Fibroblast of pulmonary artery (primary cell): ENCODE measurements at regions not wholly inside any gene's neighbourhood (a gene's known extent, or its start where the extent isn't known, plus 50 kb on each side); places are given as distances from the start of the nearest gene placed in this dataset.

Experiments used
- DNase-seq: peaks from one replicate; pipeline ENCODE4 v3.0.0-alpha.2; 2010; ENCODE audit warnings: low read depth
- H3K4me3 ChIP-seq: replicated peaks from 2 replicates; pipeline ENCODE4 v1.5.1; 2011; ENCODE audit warnings: low read depth, mild to moderate bottlenecking, control low read depth, low read length, moderate library complexity
- TF ChIP-seq, protein P1 (sequence below): IDR thresholded peaks from 2 replicates; pipeline ENCODE4 v1.5.1; 2011; ENCODE audit warnings: mild to moderate bottlenecking, control low read depth, low read length, inconsistent platforms; ENCODE audit errors: missing control alignments

DNA sequence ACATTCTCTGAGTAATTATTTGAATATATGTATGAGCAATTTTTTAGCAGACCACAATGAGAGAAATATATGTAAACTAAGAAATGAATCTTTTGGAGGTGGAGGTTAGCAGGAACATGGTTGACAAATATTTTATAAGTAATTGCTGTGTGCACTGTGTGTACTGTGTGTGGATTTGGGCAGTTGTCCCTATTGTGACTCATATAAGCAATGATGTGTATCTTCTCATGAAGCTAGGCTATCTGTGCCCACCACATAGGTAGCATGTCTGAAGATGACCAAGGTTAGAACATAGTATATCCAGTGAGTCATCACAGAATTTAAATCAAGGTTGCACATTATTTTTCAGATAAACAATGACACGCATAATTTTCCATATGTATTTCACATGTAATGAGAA is 713.9 kb upstream of the GBE1 start:
- no peak overlapping the region for H3K4me3 ChIP-seq
- DNase-seq = no peak
- TF ChIP-seq, protein P1, sequence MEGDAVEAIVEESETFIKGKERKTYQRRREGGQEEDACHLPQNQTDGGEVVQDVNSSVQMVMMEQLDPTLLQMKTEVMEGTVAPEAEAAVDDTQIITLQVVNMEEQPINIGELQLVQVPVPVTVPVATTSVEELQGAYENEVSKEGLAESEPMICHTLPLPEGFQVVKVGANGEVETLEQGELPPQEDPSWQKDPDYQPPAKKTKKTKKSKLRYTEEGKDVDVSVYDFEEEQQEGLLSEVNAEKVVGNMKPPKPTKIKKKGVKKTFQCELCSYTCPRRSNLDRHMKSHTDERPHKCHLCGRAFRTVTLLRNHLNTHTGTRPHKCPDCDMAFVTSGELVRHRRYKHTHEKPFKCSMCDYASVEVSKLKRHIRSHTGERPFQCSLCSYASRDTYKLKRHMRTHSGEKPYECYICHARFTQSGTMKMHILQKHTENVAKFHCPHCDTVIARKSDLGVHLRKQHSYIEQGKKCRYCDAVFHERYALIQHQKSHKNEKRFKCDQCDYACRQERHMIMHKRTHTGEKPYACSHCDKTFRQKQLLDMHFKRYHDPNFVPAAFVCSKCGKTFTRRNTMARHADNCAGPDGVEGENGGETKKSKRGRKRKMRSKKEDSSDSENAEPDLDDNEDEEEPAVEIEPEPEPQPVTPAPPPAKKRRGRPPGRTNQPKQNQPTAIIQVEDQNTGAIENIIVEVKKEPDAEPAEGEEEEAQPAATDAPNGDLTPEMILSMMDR = no peak

DNA sequence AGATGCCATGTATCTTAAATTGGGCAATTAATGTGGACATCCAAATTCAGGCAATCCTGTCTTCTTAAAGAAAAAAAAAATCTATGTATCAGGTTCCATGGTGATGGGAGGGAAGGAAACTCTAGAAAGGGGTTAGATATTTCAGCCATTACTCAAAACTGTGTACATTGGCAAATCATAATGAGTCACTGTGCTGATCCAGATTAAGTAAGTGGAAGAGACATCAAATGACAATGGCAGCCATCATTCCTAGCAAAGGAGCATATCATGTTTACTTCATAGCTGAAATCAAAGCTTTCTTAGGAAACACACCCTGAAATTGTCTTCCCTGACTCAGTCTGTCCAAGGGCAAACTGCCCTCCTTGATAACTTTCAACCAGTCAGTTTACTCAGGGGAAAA is 713.3 kb upstream of the GBE1 start:
- no peak for DNase-seq
- H3K4me3 ChIP-seq = no peak overlapping the region
- TF ChIP-seq, protein P1 = no peak

DNA sequence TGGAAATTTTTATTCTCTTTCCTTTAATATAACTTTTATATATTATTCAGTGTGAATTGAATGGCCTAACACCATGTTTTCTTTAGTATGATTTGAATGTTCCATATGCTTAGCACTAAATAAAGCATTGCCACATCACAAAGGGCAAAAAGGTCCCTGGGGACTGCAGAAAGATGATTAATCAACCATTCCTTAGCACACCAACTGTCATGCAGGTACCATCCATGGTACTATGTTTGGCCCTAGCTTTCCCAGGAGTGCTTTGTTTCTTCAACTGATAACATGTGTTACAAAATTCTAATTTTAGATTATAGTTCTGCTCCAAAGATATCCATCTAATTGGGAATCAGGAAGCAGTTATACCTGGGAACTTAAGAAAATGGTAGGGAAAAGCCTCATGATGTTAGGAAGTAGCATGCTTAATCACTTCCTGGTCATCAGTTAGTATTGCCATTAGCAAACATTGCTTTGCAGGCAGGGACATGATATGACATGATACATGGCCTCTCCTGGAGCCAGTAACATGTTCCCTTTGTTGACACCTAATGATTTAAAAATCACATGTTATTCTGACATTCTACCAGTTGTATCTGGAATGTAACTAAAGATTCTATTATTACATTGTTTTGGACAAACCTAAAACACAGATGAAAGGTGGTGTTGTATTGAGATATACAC is 712.6 kb upstream of the GBE1 start:
- DNase-seq = no peak
- no peak overlapping the region for H3K4me3 ChIP-seq
- TF ChIP-seq, protein P1 = no peak

DNA sequence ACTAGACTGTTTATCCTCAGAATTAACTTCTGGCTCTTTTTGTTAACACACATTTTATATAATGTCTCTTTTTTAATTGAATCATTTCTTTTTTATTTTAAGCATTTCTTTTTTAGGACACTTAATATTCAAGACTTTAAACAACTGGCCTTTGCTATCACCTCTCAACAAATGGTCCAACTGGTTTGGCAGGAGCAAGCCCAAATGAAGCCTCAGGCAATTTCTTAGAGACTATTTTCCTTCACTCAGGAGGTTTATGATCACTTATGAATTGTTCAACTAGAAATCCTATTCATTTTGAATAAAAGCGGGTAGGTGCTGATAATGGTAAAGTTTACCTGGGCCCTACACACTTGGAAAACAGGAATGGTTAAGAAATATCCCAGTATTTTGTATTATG is 705.6 kb upstream of the GBE1 start:
- no peak overlapping the region for H3K4me3 ChIP-seq
- TF ChIP-seq, protein P1 = no peak
- DNase-seq = no peak

DNA sequence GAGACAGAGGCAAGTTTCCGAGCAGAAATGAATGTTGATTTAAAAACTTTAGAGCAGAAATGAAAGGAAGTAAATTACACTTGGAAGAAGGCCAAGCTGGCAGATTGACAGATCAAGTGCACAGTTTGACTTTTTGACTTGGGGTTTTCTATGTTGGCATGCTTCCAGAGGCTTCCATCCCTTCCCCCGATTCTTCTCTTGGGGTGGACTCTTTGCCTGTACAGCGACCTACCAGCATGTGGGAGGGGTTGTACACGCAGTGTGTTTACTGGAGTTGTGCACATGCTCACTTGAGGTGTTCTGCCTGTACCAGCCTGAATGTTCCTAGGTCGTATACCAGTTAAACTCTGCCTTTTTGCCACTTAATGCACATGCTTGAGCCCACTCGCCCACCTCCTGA is 701.5 kb upstream of the GBE1 start:
- no peak overlapping the region for H3K4me3 ChIP-seq
- TF ChIP-seq, protein P1 = no peak
- DNase-seq = no peak

DNA sequence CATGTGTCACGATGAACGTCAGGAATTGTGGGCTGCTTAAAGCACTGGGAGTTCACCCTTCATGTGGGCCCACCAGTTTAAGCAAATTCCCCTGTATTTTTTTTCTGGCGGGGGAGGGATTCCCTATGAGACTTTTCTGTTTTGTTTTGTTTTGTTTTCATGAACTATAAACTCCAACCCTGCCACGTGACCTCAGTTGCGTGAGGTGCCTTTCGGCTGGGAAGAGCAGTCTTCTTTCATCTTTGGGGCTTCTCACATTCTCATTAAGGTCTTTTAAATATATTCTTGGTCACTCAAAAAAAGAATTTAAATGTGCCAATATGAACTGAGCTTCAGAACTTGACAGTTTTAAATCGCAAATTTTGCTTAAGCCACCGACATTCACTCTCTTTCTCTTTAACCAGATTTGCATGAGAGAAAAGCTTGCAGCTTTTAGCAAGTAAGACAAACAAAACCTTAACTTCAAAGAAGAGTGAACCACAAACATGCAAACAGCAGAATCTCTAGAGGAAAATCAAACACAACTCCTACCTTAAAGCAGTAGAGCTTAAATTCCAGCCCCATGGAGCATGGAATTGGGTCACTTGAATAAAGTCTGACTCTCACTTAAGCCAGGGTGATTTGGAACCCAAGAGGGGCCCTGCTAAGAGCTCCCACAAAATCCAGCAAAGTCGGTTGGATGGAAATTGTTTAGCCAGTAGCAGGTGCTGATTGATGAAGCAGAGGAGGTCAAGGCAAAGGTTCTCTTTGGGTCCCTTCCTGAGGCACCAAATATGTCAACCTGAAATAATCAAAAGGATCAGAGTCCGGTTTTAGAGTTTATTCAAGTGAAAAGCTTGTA is 699.8 kb upstream of the GBE1 start:
- DNase-seq = no peak
- TF ChIP-seq, protein P1 = no peak
- H3K4me3 ChIP-seq = no peak overlapping the region
